HG02759 (cell line): ENCODE measurements at regions not wholly inside any gene's neighbourhood (a gene's known extent, or its start where the extent isn't known, plus 50 kb on each side); places are given as distances from the start of the nearest gene placed in this dataset.
"Not testable (repeated sequence)": the region's sequence is repeated elsewhere in the genome, so short reads cannot be mapped to it uniquely, and the experiment has no call there.

ENCODE experiments used
- ATAC-seq: cut with Tn5 transposase; IDR thresholded peaks from one replicate; pipeline ENCODE4 v1.9.1; 2021; ENCODE audit warnings: mild to moderate bottlenecking, moderate library complexity; ENCODE audit not compliant: unreplicated experiment

DNA sequence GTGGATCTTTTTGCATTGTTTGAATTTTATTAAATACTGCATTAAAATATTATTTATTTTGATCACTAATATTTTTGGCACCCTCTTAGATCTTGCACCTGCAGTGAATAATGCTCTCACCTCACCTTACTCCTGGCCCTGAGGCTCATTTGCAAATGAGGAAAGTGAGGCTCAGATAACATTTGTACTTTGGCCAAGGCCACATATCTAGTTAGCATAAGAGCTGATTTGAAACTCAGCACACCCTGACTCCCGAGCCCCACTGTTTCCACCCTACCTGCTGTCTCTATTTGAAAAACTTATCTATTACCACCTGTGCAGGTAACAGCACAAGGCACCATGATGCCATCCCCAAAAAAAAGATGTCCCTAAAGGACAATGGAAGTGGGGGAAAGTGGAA is 358.7 kb upstream of the MAF start:
- ATAC-seq: no peak

DNA sequence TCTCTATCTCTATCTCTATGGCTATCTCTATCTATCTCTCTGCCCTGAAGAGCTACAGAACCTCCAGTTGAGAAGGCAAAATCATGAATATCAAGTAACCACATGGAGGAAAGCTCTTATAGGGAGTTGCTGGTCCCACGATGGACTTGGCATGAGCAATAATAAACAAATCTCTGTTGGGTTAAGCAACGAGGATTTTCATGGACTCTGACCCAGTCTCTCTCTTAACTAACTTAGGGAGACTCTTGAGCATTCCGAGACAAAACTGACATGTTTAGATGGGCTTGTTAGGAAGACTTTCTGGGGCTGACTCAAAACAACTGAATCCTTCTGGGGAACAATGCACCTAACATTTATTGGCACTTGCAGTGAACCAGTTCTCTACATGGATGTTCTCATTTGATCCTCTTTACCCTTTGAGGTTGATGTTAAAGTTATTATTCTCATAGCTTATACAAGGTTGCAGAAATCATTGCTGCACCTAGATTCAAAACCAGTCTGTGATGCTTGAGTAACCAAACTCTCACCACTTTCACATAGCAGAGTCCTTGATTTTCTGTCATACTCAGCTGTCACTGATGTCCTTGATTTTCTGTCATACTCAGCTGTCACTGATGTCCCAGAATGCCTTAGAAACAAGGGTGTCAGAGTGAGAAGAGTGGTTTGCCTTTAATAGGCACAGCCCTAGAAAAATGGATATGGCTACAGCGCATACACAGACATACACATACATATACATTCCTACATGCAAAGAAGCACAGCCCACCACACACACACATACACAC is 354.6 kb upstream of the MAF start:
- ATAC-seq: no peak

DNA sequence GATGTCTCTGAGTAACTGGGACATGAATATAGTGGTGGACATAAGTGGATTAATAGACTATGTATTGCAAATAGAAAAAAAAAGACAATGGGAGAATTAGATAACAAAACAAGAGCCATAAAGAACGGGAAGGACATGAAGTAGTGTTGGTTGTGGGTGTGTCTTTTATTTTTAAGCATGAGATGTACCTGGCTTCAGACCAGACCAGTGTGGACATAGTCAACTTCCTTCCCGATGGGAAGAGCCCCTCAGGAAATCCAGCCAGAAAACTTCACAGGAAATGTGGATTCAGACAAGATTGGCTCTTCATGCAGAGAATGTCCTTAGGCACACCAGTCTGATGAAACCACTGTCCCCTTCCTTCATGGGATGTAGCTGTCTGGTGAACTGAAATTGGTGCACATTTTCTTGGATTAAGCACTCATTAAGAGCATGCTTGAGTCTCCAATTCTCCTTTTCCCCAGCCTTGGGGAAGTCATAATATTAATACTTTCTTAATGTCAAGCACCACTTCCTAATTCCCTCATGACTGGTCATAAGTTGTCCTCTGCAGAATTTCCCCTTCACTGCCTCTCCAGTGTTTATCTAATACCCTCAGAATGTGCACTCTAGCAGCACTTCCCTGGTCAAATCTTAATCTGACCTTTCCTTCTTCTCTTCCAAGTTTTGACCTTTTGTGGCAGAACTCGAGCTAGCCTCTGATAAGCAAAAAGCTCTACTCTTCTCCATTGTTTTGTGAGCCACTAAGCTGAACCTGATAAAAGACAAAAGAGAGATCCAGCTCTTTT is 350.6 kb upstream of the MAF start:
- ATAC-seq: no peak

DNA sequence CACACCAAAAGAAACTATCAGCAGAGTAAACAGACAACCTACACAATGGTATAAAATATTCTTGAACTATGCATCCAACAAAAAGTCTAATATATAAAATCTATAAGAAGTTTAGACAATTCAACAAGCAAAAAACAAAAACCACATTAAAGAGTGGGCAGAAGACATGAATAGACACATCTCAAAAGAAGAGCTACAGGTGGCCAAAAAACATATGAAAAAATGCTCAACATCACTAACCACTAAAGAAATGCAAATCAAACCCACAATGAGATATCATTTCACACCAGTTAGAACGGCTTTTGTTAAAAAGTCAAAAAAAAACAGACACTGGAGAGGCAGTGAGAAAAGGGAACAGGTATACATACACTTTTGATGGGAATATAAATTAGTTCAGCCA is 348.9 kb upstream of the MAF start:
- no peak for ATAC-seq

DNA sequence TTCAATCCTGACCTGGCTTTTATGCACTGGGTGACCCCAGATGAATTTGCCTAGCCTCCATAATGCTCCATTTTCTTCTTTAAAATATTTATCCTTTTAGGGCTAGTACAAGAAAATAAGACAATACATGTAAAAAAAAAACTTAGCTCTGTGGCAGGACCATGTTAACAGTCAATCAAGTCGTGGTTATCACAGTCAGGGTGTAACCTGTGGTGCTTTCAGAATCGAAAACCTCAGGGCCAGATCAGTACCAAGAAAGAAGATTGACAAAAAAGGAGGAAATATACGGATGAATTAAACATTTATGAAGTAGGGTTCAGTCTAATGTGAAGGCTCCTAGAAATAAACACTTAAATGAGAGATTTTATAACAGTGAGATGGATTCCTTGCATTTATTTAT is 347.2 kb upstream of the MAF start:
- ATAC-seq: no peak

DNA sequence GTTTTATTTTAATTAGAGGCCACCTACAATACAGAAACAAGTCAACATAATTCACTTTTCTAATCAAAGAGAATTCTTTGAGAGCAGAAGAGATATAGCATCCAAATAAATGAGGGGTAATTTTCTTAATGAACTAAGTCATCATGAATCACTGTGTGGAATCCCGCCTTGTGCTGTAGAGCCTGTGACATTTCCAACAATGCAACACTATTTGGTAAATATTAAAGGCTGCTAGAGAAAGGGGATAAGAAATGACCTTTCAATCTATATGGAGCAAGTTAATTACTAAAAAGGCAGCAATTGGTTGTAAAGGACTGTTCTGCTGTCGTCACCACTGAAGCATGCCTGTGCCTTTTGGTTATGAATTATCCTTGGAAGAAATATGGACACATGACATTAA is 345.7 kb upstream of the MAF start:
- ATAC-seq: no peak

DNA sequence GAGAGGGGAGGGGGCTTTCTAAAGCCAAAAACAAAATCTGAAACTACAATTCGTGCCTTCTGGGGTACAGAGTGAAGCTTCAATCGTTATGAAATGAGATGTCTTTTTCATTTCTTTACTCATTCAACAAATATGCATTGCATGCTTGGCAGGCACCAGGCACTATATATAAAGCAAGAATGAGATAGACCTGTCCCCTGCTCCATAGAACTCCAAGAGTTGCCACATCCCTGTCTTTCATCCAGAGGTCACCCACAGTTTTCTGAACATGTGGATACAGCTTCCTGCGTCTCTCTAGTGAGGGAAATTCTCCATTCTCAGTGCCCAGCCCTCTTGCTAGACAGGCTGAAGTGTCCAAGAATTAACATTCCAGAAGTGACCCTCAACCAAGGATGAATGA is 343.2 kb upstream of the MAF start:
- ATAC-seq: no peak

DNA sequence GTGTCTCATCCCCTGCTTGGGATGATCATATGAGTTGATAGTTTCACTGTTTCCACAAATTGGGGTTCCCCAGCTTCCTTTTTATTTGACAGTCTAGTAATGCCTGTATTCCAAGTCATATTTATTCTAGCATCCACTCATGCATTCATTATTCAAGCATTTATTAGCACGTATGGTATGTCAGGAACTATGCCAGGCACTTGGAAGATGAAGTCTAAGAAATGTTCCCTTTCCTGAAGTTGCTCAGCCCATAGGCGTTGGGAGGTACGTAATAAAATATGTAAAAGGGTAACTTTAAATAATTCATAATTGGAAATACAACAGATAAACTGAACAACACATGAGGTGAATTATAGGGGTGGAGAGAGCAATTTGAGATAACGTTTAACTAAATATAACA is 338.0 kb upstream of the MAF start:
- ATAC-seq: no peak

DNA sequence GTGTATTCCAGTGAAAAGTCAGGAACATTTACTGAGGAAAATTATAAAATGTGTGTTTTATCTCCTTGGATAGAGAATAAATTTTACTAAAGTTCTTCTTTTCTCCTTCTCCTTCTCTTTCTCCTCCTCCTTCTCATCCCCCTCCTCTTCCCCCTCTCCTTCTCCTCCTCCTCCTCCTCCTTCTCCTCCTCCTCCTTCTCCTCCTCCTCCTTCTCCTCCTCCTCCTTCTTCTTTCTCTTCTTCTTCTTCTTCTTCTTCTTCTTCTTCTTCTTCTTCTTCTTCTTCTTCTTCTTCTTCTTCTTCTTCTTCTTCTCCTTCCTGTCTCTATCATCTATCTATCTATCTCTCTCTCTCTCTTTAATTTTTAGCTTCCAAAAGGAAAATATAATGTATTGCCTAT is 337.1 kb upstream of the MAF start:
- not testable (repeated sequence) for ATAC-seq

DNA sequence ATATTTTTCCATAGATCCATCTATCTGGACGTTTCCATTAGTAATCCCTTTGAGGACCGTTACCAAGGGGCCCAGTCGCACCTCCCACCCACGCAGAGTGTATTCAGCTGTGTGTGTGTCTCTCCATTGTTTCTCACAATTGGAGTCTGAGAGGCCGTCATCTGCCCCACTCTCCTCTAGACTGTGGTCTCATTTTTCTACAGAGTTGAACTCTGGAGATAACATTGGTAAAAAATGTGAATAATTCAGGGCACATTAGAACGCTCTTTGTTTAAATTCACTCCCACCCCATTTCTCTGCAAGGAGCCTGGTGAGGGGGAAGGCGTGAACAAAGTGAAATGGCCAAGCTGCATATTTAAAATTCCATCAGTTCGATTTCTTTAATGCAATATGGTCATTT is 333.1 kb upstream of the MAF start:
- ATAC-seq: no peak

DNA sequence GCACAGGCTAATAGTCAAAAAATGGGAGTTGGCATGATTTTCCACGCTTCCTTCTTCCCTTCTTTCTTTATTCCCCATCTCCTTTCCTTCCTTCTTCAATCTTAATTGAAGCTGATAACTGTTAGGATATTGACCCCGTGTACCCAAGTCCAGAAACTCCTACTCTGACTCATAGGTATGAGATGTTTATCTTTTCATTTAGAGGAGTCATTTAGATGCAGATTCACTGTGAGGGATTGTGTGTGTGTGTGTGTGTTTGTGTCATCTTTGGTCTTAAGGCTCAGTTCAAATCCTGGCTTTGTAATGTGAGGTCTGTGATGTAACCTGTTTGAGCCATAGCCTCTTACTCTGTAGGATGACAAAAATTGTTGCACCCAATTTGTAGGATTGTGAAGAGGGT is 332.0 kb upstream of the MAF start:
- no peak for ATAC-seq

DNA sequence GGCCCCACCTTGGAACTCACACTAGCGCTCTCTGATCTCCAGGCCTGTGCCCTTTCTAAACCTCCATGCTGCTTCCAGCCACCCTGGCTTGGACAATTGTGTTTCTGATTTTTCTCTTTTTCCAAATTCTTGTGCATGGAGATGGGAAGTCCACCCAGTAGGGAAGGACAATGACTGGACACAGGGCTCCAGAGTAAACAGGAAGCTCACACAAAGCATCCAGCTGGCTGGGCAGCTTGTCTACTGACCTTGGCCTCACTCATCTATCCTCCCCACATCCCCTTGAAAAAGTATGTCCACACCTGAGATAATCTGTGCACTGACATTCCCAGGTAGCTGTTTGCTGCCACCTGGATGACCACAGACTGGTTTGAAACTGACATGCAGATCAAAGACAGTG is 331.2 kb upstream of the MAF start:
- no peak for ATAC-seq

DNA sequence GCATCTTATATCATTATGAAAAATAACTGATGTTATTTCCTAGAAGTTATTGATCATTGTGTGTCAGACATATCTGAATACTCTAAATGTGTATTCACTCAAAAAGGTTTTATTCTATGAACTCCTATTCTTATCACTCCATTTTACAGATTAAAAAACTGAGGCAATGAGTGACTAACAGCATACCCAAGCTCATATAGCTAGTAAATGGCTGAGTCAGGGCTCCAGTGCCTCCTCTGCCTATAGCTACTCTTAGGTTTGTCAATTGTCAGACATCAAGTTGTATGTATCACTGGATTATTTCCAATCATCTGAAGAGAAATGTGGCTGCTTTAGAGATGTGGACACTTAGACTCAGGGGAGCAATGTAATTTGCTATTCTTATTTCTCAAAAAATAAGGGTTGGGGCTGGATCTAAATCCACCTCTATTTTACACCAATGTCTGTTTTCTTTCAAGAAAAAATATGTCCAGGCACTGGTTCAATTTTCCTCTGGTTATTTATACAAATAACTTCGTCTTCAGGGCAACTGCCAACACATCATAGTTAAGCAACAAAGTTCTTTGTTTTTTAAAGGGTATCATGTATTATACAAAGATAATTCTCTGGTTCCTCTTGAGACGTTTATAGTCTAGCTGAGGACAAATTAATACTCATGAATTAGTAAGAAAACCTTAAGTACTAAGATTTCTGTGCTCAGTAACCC is 328.9 kb upstream of the MAF start:
- no peak for ATAC-seq

DNA sequence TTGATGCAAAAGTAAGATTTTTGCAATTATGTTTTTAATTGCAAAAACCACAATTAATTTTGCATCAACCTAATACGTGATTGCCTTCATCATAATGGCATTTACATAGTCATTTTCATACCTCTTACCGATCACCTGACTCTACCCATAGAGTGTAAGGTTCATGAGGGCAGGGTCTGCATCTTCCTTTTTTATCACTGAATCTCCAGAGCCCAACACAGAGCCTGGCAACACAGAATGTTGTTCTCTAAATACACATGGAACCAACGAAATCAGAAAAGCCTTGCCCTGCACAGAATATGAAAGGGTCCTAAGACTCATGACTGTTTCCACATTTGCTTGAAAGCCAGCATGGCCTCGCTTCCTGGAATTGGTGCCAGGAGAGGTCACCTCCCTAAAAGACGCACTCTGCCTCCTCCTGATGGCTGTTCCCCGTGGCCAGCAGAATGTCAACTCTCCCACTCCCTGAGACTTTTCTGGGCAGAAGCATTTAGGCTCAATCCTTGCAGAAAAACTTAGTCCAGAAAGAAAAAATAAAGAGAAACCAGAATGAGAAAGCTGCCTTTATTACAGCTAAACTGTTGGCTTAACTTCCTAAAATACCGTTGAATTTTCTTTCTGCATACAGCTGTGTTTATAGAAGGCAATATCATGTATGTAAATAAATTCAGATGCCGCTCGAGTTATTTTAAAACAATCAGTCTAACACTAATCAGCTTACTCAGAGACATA is 327.8 kb upstream of the MAF start:
- ATAC-seq: no peak

DNA sequence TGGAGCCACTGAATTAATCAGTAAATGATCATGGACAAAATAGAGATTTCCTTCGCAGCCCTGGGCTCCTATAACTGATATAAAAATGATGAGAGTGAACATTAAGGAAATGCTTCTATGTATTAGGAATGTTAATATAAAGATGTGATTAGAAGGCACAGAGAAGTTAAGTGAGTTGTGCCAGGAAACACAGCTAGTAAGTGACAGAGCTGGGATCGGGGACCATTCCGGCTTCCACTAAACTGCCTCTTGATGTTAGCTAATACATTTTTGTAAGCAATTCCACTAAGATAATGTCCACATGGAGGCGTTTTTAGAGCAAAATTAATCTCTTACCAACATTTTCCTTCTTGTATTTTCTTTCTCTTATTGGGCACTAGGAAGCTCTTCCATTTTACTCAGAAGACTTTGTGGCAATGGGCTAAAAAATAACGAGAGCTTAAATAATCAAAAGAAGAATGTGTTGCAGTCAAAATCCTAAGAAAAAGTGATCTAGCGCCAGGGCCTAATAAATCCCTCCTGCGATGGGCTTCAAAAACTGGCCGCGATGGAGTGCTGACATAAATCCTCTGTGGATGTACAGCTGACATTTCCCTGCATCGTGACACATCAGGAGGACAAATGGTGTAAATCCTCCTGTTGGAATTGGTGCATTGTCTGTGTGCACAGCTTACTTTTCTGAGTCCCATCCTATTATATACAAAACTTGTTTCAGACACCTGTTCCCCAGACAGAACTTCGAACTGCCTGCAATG is 326.1 kb upstream of the MAF start:
- no peak for ATAC-seq

DNA sequence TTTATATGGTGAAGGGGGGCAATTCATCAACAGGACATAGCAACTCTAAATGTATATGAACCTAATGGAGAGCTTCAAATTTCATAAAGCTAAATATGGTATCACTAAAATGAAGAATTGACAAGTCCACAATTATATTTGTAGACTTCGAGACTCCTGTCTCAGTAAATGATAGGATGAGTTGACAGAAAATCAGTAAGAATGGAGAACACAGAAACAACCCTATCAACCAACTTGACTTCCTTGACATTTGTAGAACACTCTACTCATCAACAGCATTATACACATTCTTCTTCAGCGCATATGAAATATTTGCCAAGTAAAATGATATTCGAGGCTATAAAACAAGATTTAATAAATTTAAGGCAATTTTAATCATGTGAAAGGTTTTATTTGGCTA is 322.9 kb upstream of the MAF start:
- no peak for ATAC-seq

DNA sequence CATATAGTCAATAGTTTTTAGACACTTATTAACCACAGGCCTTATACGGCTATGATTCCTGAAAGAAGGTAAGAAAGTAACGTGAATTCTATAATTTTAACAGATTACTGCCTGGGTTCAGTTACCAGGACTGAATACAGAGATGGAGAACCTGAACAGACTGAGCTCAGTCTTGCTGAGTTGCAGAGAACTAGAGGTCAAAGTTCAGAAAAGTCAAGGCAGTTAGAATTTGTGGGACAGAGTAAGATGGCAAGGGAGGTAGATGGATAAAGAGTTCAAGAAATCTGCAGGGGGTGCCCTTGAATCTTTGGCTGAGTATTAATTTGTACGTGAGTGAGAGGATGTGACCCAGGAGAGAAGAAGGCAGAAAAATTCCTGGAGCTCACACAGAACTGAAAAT is 320.1 kb upstream of the MAF start:
- no peak for ATAC-seq

DNA sequence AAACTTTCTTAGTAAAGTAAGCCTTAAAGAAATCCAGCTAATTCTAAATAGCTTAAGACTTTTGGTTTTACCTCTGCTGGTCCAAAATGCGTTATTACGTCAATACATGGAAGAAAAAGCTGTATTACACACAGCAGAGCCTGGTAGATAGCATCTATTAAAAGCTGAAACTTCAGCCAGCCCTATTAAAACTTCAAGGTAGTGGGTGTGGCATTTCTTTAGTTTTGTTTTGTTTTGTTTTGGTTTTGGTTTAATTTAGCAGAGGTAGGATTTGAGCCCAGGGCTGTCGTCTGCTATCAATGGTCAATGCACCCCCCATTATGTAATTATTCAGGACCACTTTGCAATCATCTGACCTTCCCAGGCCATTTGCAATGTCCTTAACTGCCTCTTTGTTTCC is 318.4 kb upstream of the MAF start:
- no peak for ATAC-seq

DNA sequence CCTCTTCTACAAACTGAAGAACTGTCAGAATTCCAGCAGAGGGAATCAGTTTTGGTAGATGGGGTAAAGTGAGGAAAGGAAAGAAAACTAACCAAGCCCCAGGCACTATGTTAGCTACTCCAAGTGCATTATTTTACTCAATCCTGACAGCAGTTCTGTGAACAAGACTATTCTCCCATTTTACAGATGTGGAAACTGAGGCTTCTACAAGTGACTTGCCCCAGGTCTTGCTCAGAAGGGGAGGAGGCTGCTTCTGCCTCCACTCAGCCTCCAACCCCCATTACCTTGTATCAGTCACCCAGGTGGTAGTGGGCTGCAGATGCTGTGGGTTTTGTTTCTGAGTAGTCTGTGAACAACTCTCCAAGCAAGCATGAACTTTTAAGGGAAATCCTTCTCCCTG is 315.2 kb upstream of the MAF start:
- no peak for ATAC-seq

DNA sequence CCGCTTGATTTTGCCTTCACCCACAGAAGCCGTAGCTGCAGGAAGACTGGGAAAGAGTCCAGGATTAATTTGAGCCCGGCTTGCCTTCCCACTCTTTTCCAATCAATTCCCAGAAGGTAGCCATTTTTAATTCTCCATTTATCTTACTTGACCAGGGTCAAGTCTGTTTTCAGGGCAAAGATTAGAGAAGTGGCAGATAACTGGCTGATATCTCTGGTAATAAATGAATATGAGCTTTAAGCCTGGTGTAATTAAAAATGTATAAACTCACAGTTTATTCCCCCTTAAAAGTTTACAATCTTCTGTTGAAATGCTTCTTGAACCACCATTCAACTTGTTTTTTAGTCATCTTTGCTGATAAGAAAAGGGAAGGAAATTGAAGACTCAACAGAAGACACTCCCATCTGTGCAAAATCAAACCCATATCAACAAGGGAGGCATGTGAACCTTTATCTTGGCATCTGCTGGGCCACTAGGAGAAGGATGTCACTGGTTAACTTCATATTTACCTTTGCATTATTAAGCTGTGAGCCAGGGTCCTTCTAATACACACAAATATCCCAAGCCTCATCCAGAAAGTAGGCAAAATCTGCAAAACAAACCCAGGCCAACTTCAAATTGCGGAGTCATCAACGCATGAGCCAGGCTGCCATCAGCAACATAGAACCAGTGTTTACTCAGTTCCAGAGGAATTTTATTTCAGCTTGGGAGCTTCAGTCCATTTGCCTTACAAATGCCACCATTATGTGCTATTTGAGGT is 314.6 kb upstream of the MAF start:
- no peak for ATAC-seq
